ENCODE measurements at regions not wholly inside any gene's neighbourhood (a gene's known extent, or its start where the extent isn't known, plus 50 kb on each side); places are given as distances from the start of the nearest gene placed in this dataset.

GRCh38 chr17:72561266-72561665 is 440.4 kb downstream of the SOX9 start:
- TF ChIP-seq CTCF (IDR thresholded peaks at IDR 0.05; ENCODE audit: insufficient read depth, low read length, poor library complexity, severe bottlenecking) (no peak), EZH2phosphoT487 (conservative IDR thresholded peaks at IDR 0.05; ENCODE audit: low read length) (no peak)
